BLaER1 treated with 17β-estradiol and CSF1 and Interleukin-3, amounts not matched to agents 10 nM and 100 nM (cell line): ENCODE measurements at regions not wholly inside any gene's neighbourhood (a gene's known extent, or its start where the extent isn't known, plus 50 kb on each side); places are given as distances from the start of the nearest gene placed in this dataset.
"Not testable (repeated sequence)": the region's sequence is repeated elsewhere in the genome, so short reads cannot be mapped to it uniquely, and the experiment has no call there.

Experiments used
- H3K27ac ChIP-seq, 11 experiments: shearing (Covaris generic); formaldehyde crosslinking; 2 replicates each; pipeline ENCODE4 v1.8.1; 2022
- H3K27me3 ChIP-seq, 11 experiments: shearing (Covaris generic); formaldehyde crosslinking; 2 replicates each; pipeline ENCODE4 v1.8.1; 2022
- H3K36me3 ChIP-seq, 11 experiments: shearing (Covaris generic); formaldehyde crosslinking; 2 replicates each; pipeline ENCODE4 v1.8.1; 2022
- H3K4me1 ChIP-seq, 10 experiments: shearing (Covaris generic); formaldehyde crosslinking; 2 replicates each; pipeline ENCODE4 v1.8.1; 2022
- H3K4me2 ChIP-seq, 11 experiments: shearing (Covaris generic); formaldehyde crosslinking; 2 replicates each; pipeline ENCODE4 v1.8.1; 2022
- H3K4me3 ChIP-seq, 10 experiments: shearing (Covaris generic); formaldehyde crosslinking; 2 replicates each; pipeline ENCODE4 v1.8.1; 2022
- H3K9ac ChIP-seq, 11 experiments: shearing (Covaris generic); formaldehyde crosslinking; 2 replicates each; pipeline ENCODE4 v1.8.1; 2022
- H3K9me3 ChIP-seq, 11 experiments: shearing (Covaris generic); formaldehyde crosslinking; replicated peaks in 1 of 11; 2 replicates each; pipeline ENCODE4 v1.8.1; 2022
- H4K20me1 ChIP-seq, 11 experiments: shearing (Covaris generic); formaldehyde crosslinking; 2 replicates each; pipeline ENCODE4 v1.8.1; 2022
- Cebpa-rat ChIP-seq, 11 experiments: shearing (Covaris generic); IDR thresholded peaks; 2 replicates each; pipeline ENCODE4 v1.8.1; 2022

- no peaks in the 10 kb centered on the region for H3K27me3 ChIP-seq
- H3K4me3 ChIP-seq, result no peak overlapping the region
- H3K9me3 ChIP-seq, result peaks cover 11 to 22% (median 14%) of the 10 kb centered on the region in 11 experiments; a peak in 20 of 22 replicates
- H4K20me1 ChIP-seq, result no peaks in the 10 kb centered on the region
- no peaks in the 10 kb centered on the region for H3K36me3 ChIP-seq
- no peak overlapping the region for H3K27ac ChIP-seq
- H3K4me1 ChIP-seq, result no peaks in the 10 kb centered on the region
- no peak overlapping the region for H3K4me2 ChIP-seq
- TF ChIP-seq Cebpa-rat (IDR thresholded peaks at IDR 0.05), result no peak
- H3K9ac ChIP-seq, result no peak overlapping the region
Observed at GRCh38 chr1:90864681-90865080, 147.6 kb upstream of the BARHL2 start.

GRCh38 chr1:90862782-90863181 is 145.7 kb upstream of the BARHL2 start:
- TF ChIP-seq Cebpa-rat (IDR thresholded peaks at IDR 0.05), result no peak
- H3K9ac ChIP-seq, result no peak overlapping the region
- no peak overlapping the region; a peak in 1 of 20 replicates for H3K4me3 ChIP-seq
- no peaks in the 10 kb centered on the region for H4K20me1 ChIP-seq
- no peaks in the 10 kb centered on the region for H3K4me1 ChIP-seq
- no peak overlapping the region for H3K27ac ChIP-seq
- no peak overlapping the region for H3K4me2 ChIP-seq
- no peaks in the 10 kb centered on the region for H3K36me3 ChIP-seq
- H3K9me3 ChIP-seq, result peaks cover 11 to 22% (median 14%) of the 10 kb centered on the region in 11 experiments; a peak in 20 of 22 replicates
- no peaks in the 10 kb centered on the region for H3K27me3 ChIP-seq

GRCh38 chr1:90861421-90861820 is 144.3 kb upstream of the BARHL2 start:
- H3K27me3 ChIP-seq, H3K36me3 ChIP-seq, H3K9ac ChIP-seq, H3K4me3 ChIP-seq, H4K20me1 ChIP-seq, H3K27ac ChIP-seq, H3K4me2 ChIP-seq, H3K4me1 ChIP-seq: not testable (repeated sequence)
- peaks cover 11 to 22% (median 14%) of the 10 kb centered on the region in 11 experiments; a peak in 20 of 22 replicates for H3K9me3 ChIP-seq

- peaks cover 0 to 6% (median 0%) of the 10 kb centered on the region in 10 experiments; a peak in 8 of 20 replicates for H3K4me1 ChIP-seq
- H3K27ac ChIP-seq, result no peak overlapping the region
- H4K20me1 ChIP-seq, result no peaks in the 10 kb centered on the region
- TF ChIP-seq Cebpa-rat (IDR thresholded peaks at IDR 0.05), result no peak
- H3K9ac ChIP-seq, result no peak overlapping the region
- no peaks in the 10 kb centered on the region for H3K36me3 ChIP-seq
- H3K27me3 ChIP-seq, result no peaks in the 10 kb centered on the region
- no peak overlapping the region for H3K4me2 ChIP-seq
- peaks cover 5 to 11% (median 9%) of the 10 kb centered on the region in 11 experiments; a peak in 20 of 22 replicates for H3K9me3 ChIP-seq
- no peak overlapping the region for H3K4me3 ChIP-seq
Observed at GRCh38 chr1:90856463-90857007, 139.4 kb upstream of the BARHL2 start.

GRCh38 chr1:90854397-90854924 is 137.4 kb upstream of the BARHL2 start:
- TF ChIP-seq Cebpa-rat (IDR thresholded peaks at IDR 0.05), result peak in 1 of 11 experiments; percentile 43; a peak in 1 of 22 replicates
- H3K27me3 ChIP-seq, result no peaks in the 10 kb centered on the region
- no peaks in the 10 kb centered on the region for H4K20me1 ChIP-seq
- no peak overlapping the region for H3K27ac ChIP-seq
- H3K4me3 ChIP-seq, result no peak overlapping the region
- H3K9me3 ChIP-seq, result no peaks in the 10 kb centered on the region
- no peak overlapping the region for H3K4me2 ChIP-seq
- H3K36me3 ChIP-seq, result no peaks in the 10 kb centered on the region
- peaks cover 0 to 12% (median 4%) of the 10 kb centered on the region in 10 experiments; a peak in 8 of 20 replicates for H3K4me1 ChIP-seq
- no peak overlapping the region for H3K9ac ChIP-seq

GRCh38 chr1:90851711-90852050 is 134.6 kb upstream of the BARHL2 start:
- H3K27me3 ChIP-seq, result no peaks in the 10 kb centered on the region

GRCh38 chr1:90850898-90851710 is 134.0 kb upstream of the BARHL2 start:
- H3K27me3 ChIP-seq, result no peaks in the 10 kb centered on the region
- no peaks in the 10 kb centered on the region for H3K9me3 ChIP-seq
- peaks cover 0 to 12% (median 4%) of the 10 kb centered on the region in 10 experiments; a peak in 8 of 20 replicates for H3K4me1 ChIP-seq
- H4K20me1 ChIP-seq, result no peaks in the 10 kb centered on the region
- peak overlapping the region; percentile 91 to 97 (median 95) for H3K4me2 ChIP-seq
- no peaks in the 10 kb centered on the region for H3K36me3 ChIP-seq
- peak overlapping the region in 10 of 11 experiments; percentile 43 to 78 (median 72); a peak in 20 of 22 replicates for H3K27ac ChIP-seq
- H3K9ac ChIP-seq, result peak overlapping the region; percentile 71 to 87 (median 81)
- H3K4me3 ChIP-seq, result peak overlapping the region; percentile 76 to 89 (median 80)
- TF ChIP-seq Cebpa-rat (IDR thresholded peaks at IDR 0.05), result no peak

More at GRCh38 chr1:90851711-90852050, 134.6 kb upstream of the BARHL2 start:
- Histone ChIP-seq H3K4me1 (peaks cover 0 to 12% (median 4%) of the 10 kb centered on the region in 10 experiments; a peak in 8 of 20 replicates), H3K9ac (peak overlapping the region in 7 of 11 experiments; percentile 38 to 84 (median 54); a peak in 8 of 22 replicates), H3K36me3 (no peaks in the 10 kb centered on the region), H3K4me2 (peak overlapping the region; percentile 76 to 97 (median 95)), H3K4me3 (peak overlapping the region; percentile 76 to 89 (median 80); a peak in 19 of 20 replicates), H3K9me3 (no peaks in the 10 kb centered on the region), H4K20me1 (no peaks in the 10 kb centered on the region), H3K27ac (no peak overlapping the region)
- TF ChIP-seq Cebpa-rat (IDR thresholded peaks at IDR 0.05), result no peak

GRCh38 chr1:90850181-90850897 is 133.2 kb upstream of the BARHL2 start:
- Histone ChIP-seq H4K20me1 (no peaks in the 10 kb centered on the region), H3K4me2 (peak overlapping the region; percentile 91 to 97 (median 95)), H3K27me3 (no peaks in the 10 kb centered on the region), H3K9me3 (no peaks in the 10 kb centered on the region), H3K27ac (peak overlapping the region in 9 of 11 experiments; percentile 48 to 78 (median 73); a peak in 18 of 22 replicates), H3K4me1 (peaks cover 0 to 12% (median 4%) of the 10 kb centered on the region in 10 experiments; a peak in 8 of 20 replicates), H3K9ac (peak overlapping the region; percentile 71 to 87 (median 81)), H3K4me3 (peak overlapping the region; percentile 76 to 89 (median 80)), H3K36me3 (no peaks in the 10 kb centered on the region)
- TF ChIP-seq Cebpa-rat (IDR thresholded peaks at IDR 0.05), result no peak
